ENCODE measurements at regions not wholly inside any gene's neighbourhood (a gene's known extent, or its start where the extent isn't known, plus 50 kb on each side); places are given as distances from the start of the nearest gene placed in this dataset.

GRCh38 chr5:20494706-20495105 lies 506.7 kb upstream of the CDH18 start:
- no peak for DNase-seq (ENCODE audit: low read depth in 2 of 2)
- no peak overlapping the region for H3K4me3 ChIP-seq (replicated peaks in 1 of 2; ENCODE audit: low read depth in 2 of 2, low read length in 2 of 2)
- TF ChIP-seq, protein P1, sequence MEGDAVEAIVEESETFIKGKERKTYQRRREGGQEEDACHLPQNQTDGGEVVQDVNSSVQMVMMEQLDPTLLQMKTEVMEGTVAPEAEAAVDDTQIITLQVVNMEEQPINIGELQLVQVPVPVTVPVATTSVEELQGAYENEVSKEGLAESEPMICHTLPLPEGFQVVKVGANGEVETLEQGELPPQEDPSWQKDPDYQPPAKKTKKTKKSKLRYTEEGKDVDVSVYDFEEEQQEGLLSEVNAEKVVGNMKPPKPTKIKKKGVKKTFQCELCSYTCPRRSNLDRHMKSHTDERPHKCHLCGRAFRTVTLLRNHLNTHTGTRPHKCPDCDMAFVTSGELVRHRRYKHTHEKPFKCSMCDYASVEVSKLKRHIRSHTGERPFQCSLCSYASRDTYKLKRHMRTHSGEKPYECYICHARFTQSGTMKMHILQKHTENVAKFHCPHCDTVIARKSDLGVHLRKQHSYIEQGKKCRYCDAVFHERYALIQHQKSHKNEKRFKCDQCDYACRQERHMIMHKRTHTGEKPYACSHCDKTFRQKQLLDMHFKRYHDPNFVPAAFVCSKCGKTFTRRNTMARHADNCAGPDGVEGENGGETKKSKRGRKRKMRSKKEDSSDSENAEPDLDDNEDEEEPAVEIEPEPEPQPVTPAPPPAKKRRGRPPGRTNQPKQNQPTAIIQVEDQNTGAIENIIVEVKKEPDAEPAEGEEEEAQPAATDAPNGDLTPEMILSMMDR (IDR thresholded peaks at IDR 0.05; ENCODE audit: low read depth, low read length): no peak

DNA sequence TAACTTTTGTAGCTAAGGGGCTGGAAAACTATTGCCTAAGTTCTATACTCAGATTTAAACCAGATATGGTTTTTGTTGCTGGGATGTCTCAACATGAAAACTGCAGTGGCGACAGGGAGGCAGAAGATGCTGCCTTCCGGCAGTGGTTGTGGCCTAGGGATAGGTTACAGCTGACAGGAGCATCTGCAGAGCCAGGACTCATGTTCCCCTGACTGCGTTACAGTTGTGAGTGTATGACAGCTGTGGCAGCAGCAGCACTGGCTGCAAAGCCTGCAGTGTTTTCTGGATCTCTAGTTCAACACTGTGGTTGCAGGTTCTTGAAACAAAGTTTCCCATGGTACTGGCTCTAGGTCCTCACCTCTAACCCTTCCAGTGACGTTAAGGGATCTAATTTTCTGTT lies 498.8 kb upstream of the CDH18 start:
- H3K4me3 ChIP-seq (replicated peaks in 1 of 2; ENCODE audit: low read depth in 2 of 2, low read length in 2 of 2): no peak overlapping the region
- no peak for DNase-seq (ENCODE audit: low read depth in 2 of 2)
- TF ChIP-seq, protein P1 (IDR thresholded peaks at IDR 0.05; ENCODE audit: low read depth, low read length): no peak

DNA sequence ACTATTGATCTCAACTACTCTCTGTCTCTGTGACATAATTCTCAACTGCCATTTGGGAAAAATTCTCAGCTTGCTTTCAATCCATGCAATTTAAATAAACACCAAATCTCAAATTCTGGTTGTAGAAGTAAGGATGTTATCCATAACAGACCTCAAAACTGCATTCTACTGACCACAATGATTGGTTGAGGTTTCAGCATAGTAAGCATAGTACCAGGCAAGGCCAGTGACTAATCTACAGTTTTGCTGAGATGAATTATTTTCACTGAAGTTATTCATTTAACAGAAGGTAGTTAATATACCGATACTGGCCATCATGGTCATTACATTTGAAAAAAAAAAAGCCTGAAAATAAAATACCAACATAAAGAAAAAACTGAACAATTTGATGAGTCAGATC lies 488.0 kb upstream of the CDH18 start:
- H3K4me3 ChIP-seq (replicated peaks in 1 of 2; ENCODE audit: low read depth in 2 of 2, low read length in 2 of 2): no peak overlapping the region
- no peak for DNase-seq (ENCODE audit: low read depth in 2 of 2)
- TF ChIP-seq, protein P1 (IDR thresholded peaks at IDR 0.05; ENCODE audit: low read depth, low read length): no peak

- no peak overlapping the region for H3K4me3 ChIP-seq (replicated peaks in 1 of 2; ENCODE audit: low read depth in 2 of 2, low read length in 2 of 2)
- TF ChIP-seq, protein P1 (IDR thresholded peaks at IDR 0.05; ENCODE audit: low read depth, low read length): no peak
- DNase-seq (ENCODE audit: low read depth in 2 of 2): no peak
Measured at GRCh38 chr5:20470997-20471396, 483.0 kb upstream of the CDH18 start.

- TF ChIP-seq, protein P1 (IDR thresholded peaks at IDR 0.05; ENCODE audit: low read depth, low read length): no peak
- DNase-seq (ENCODE audit: low read depth in 2 of 2): no peak
- no peak overlapping the region for H3K4me3 ChIP-seq (replicated peaks in 1 of 2; ENCODE audit: low read depth in 2 of 2, low read length in 2 of 2)
Measured at GRCh38 chr5:20469792-20470191, 481.8 kb upstream of the CDH18 start.

DNA sequence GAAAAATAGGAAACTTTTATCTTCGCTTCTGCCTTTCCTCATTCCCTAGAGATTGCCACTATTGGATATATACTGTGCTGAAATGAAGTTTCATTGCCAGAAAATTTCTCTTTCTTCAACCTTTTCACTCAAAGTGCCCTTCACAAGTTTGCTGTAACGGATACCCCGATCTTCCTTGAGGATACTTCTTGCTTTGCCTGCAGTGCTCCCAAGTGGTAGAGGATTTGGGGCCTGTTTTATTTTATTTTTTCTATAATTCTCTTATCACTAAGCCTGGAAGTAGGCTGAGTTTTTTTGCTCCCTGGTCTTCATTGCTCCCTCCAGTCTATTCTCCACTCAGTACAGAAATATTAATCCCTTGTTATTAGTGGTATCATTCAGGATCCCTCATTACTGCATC lies 481.4 kb upstream of the CDH18 start:
- TF ChIP-seq, protein P1 (IDR thresholded peaks at IDR 0.05; ENCODE audit: low read depth, low read length): no peak
- DNase-seq (ENCODE audit: low read depth in 2 of 2): no peak
- no peak overlapping the region for H3K4me3 ChIP-seq (replicated peaks in 1 of 2; ENCODE audit: low read depth in 2 of 2, low read length in 2 of 2)

- H3K4me3 ChIP-seq (replicated peaks in 1 of 2; ENCODE audit: low read depth in 2 of 2, low read length in 2 of 2): no peak overlapping the region
- DNase-seq (ENCODE audit: low read depth in 2 of 2): no peak
- TF ChIP-seq, protein P1 (IDR thresholded peaks at IDR 0.05; ENCODE audit: low read depth, low read length): no peak
Measured at GRCh38 chr5:20466512-20466911, 478.5 kb upstream of the CDH18 start.
